ENCODE measurements at regions not wholly inside any gene's neighbourhood (a gene's known extent, or its start where the extent isn't known, plus 50 kb on each side); places are given as distances from the start of the nearest gene placed in this dataset.

DNA sequence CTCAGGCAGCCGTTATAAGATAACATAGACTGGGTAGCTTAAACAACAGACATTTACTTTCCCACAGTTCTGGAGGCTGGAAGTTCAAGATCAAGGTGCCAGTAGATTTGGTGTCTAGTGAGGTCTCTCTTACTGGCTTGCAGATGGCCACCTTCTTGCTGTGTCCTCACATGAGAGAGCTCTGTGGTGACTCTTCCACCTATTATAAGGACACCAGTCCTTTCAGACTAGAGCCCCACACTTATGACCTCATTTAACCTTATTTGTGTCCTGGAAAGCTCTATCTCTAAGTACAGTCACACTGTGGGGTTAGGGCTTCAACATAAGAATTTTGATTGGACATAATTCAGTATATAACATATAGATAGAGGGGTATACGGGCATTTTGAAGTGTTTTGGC, 245.0 kb downstream of the UTRN start:
- TF ChIP-seq, protein P1, sequence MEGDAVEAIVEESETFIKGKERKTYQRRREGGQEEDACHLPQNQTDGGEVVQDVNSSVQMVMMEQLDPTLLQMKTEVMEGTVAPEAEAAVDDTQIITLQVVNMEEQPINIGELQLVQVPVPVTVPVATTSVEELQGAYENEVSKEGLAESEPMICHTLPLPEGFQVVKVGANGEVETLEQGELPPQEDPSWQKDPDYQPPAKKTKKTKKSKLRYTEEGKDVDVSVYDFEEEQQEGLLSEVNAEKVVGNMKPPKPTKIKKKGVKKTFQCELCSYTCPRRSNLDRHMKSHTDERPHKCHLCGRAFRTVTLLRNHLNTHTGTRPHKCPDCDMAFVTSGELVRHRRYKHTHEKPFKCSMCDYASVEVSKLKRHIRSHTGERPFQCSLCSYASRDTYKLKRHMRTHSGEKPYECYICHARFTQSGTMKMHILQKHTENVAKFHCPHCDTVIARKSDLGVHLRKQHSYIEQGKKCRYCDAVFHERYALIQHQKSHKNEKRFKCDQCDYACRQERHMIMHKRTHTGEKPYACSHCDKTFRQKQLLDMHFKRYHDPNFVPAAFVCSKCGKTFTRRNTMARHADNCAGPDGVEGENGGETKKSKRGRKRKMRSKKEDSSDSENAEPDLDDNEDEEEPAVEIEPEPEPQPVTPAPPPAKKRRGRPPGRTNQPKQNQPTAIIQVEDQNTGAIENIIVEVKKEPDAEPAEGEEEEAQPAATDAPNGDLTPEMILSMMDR (IDR thresholded peaks at IDR 0.05) = no peak
- no peak for TF ChIP-seq POLR2A (IDR thresholded peaks at IDR 0.05)

Data from Peyer's patch (tissue), 4 donors.